G401.6 (cell line): ENCODE measurements at regions not wholly inside any gene's neighbourhood (a gene's known extent, or its start where the extent isn't known, plus 50 kb on each side); places are given as distances from the start of the nearest gene placed in this dataset.

Experiments
- FAIRE-seq: peaks from 2 replicates; lab custom pipeline; 2012; peaks lifted over from hg19 to GRCh38; lab: Jason Lieb, UNC

GRCh38 chr20:48202334-48203113 lies 417.2 kb upstream of the SULF2 start:
- FAIRE-seq, result no peak

GRCh38 chr20:48201885-48202284 lies 416.6 kb upstream of the SULF2 start:
- FAIRE-seq, result no peak

GRCh38 chr20:48201188-48201587 lies 415.9 kb upstream of the SULF2 start:
- no peak for FAIRE-seq

GRCh38 chr20:48198929-48199451 lies 413.7 kb upstream of the SULF2 start:
- no peak for FAIRE-seq

GRCh38 chr20:48197066-48197465 lies 411.8 kb upstream of the SULF2 start:
- FAIRE-seq, result no peak

GRCh38 chr20:48196486-48196885 lies 411.2 kb upstream of the SULF2 start:
- FAIRE-seq, result no peak

GRCh38 chr20:48196001-48196400 lies 410.7 kb upstream of the SULF2 start:
- FAIRE-seq, result no peak

- FAIRE-seq, result no peak
These were observed 410.0 kb upstream of the SULF2 start for GRCh38 chr20:48195121-48195870.

- no peak for FAIRE-seq
These were observed 409.3 kb upstream of the SULF2 start for GRCh38 chr20:48194583-48194982.

- FAIRE-seq, result no peak
These were observed 408.5 kb upstream of the SULF2 start for GRCh38 chr20:48193627-48194425.

- FAIRE-seq, result no peak
These were observed 406.8 kb upstream of the SULF2 start for GRCh38 chr20:48192109-48192508.

- no peak for FAIRE-seq
These were observed 405.9 kb upstream of the SULF2 start for GRCh38 chr20:48191200-48191599.

- no peak for FAIRE-seq
These were observed 405.5 kb upstream of the SULF2 start for GRCh38 chr20:48190757-48191156.

GRCh38 chr20:48189181-48189580 lies 403.9 kb upstream of the SULF2 start:
- FAIRE-seq, result peak; percentile 13

GRCh38 chr20:48187851-48188250 lies 402.6 kb upstream of the SULF2 start:
- no peak for FAIRE-seq

GRCh38 chr20:48186915-48187314 lies 401.6 kb upstream of the SULF2 start:
- no peak for FAIRE-seq

- FAIRE-seq, result no peak
These were observed 401.2 kb upstream of the SULF2 start for GRCh38 chr20:48186447-48186846.

- no peak for FAIRE-seq
These were observed 398.9 kb upstream of the SULF2 start for GRCh38 chr20:48184229-48184628.

- FAIRE-seq, result no peak
These were observed 396.1 kb upstream of the SULF2 start for GRCh38 chr20:48181261-48181935.

GRCh38 chr20:48180618-48181017 lies 395.3 kb upstream of the SULF2 start:
- FAIRE-seq, result no peak

- FAIRE-seq, result no peak
These were observed 394.7 kb upstream of the SULF2 start for GRCh38 chr20:48180024-48180423.

GRCh38 chr20:48178633-48179032 lies 393.4 kb upstream of the SULF2 start:
- no peak for FAIRE-seq
